DMS 273 treated with DMSO at 0.1 percent for 48 hours (cell line): ENCODE measurements at regions not wholly inside any gene's neighbourhood (a gene's known extent, or its start where the extent isn't known, plus 50 kb on each side); places are given as distances from the start of the nearest gene placed in this dataset.
"Not testable (repeated sequence)": the region's sequence is repeated elsewhere in the genome, so short reads cannot be mapped to it uniquely, and the experiment has no call there.

Experiments used
- DNase-seq: peaks from one replicate; lab custom pipeline; 2025; lab: John Stamatoyannopoulos, UW

GRCh38 chr9:88872192-88872946, 118.9 kb upstream of the S1PR3 start:
- no peak for DNase-seq

- DNase-seq: no peak
Measured at GRCh38 chr9:88873635-88874034, 117.6 kb upstream of the S1PR3 start.

GRCh38 chr9:88874391-88874790, 116.9 kb upstream of the S1PR3 start:
- no peak for DNase-seq

- DNase-seq: no peak
Measured at GRCh38 chr9:88875400-88876120, 115.7 kb upstream of the S1PR3 start.

GRCh38 chr9:88880199-88880598, 111.1 kb upstream of the S1PR3 start:
- DNase-seq: no peak

GRCh38 chr9:88884291-88884690, 107.0 kb upstream of the S1PR3 start:
- DNase-seq: not testable (repeated sequence)

- not testable (repeated sequence) for DNase-seq
Measured at GRCh38 chr9:88886762-88887161, 104.5 kb upstream of the S1PR3 start.

- DNase-seq: no peak
Measured at GRCh38 chr9:88889386-88889785, 101.9 kb upstream of the S1PR3 start.

- DNase-seq: no peak
Measured at GRCh38 chr9:88890546-88890945, 100.7 kb upstream of the S1PR3 start.

GRCh38 chr9:88891040-88891439, 100.2 kb upstream of the S1PR3 start:
- DNase-seq: no peak

GRCh38 chr9:88892724-88893123, 98.5 kb upstream of the S1PR3 start:
- no peak for DNase-seq

GRCh38 chr9:88897081-88897480, 94.2 kb upstream of the S1PR3 start:
- no peak for DNase-seq

- DNase-seq: no peak
Measured at GRCh38 chr9:88898039-88898720, 93.1 kb upstream of the S1PR3 start.

GRCh38 chr9:88905506-88905905, 85.8 kb upstream of the S1PR3 start:
- DNase-seq: no peak

- peak; percentile 59 for DNase-seq
Measured at GRCh38 chr9:88915916-88916315, 75.4 kb upstream of the S1PR3 start.

GRCh38 chr9:88916894-88917293, 74.4 kb upstream of the S1PR3 start:
- DNase-seq: no peak

- no peak for DNase-seq
Measured at GRCh38 chr9:88917375-88917774, 73.9 kb upstream of the S1PR3 start.

- DNase-seq: not testable (repeated sequence)
Measured at GRCh38 chr9:88918537-88918936, 72.7 kb upstream of the S1PR3 start.

GRCh38 chr9:88920645-88921044, 70.6 kb upstream of the S1PR3 start:
- DNase-seq: no peak

GRCh38 chr9:88922091-88922490, 69.2 kb upstream of the S1PR3 start:
- DNase-seq: no peak

GRCh38 chr9:88923092-88923491, 68.2 kb upstream of the S1PR3 start:
- no peak for DNase-seq

- no peak for DNase-seq
Measured at GRCh38 chr9:88923653-88924288, 67.5 kb upstream of the S1PR3 start.
